H1 (cell line): ENCODE measurements at regions not wholly inside any gene's neighbourhood (a gene's known extent, or its start where the extent isn't known, plus 50 kb on each side); places are given as distances from the start of the nearest gene placed in this dataset.

Experiments used
- BACH1 ChIP-seq: IDR thresholded peaks from 2 replicates; pipeline ENCODE4 v1.6.1; 2012; ENCODE audit warnings: low read length, improper control_type of control experiment
- CEBPB ChIP-seq: IDR thresholded peaks from 2 replicates; pipeline ENCODE4 v1.6.1; 2012; ENCODE audit warnings: low read depth, low read length
- CHD2 ChIP-seq: IDR thresholded peaks from 2 replicates; pipeline ENCODE4 v1.6.1; 2012; ENCODE audit warnings: low read length, improper control_type of control experiment
- EZH2 ChIP-seq: fragments of 200-600 bp; sonication (generic); IDR thresholded peaks from 2 replicates; pipeline ENCODE4 v1.7.1; 2012; ENCODE audit warnings: low read depth, mild to moderate bottlenecking, moderate library complexity, low read length, inconsistent platforms; ENCODE audit not compliant: severe bottlenecking
- MAFK ChIP-seq: IDR thresholded peaks from 2 replicates; pipeline ENCODE4 v1.6.1; 2012; ENCODE audit warnings: low read depth, mild to moderate bottlenecking, improper control_type of control experiment, low read length
- POLR2A ChIP-seq, 2 experiments: IDR thresholded peaks; 1 replicate in 1 of 2; 2 replicates in 1 of 2; pipeline ENCODE4 v1.6.1; 2011; ENCODE audit warnings: low read depth in 2 of 2, low read length in 2 of 2, mild to moderate bottlenecking in 2 of 2; ENCODE audit errors: control extremely low read depth in 1 of 2
- RFX5 ChIP-seq: IDR thresholded peaks from 2 replicates; pipeline ENCODE4 v1.6.1; 2011; ENCODE audit warnings: low read depth, low read length, improper control_type of control experiment, borderline replicate concordance
- TAF7 ChIP-seq: optimal IDR thresholded peaks from 2 replicates; pipeline ENCODE3; 2011; ENCODE audit warnings: low read depth, mild to moderate bottlenecking, inconsistent platforms, low read length, moderate library complexity, borderline replicate concordance
- TEAD4 ChIP-seq: IDR thresholded peaks from 2 replicates; pipeline ENCODE4 v1.6.1; 2012; ENCODE audit warnings: low read depth, low read length, inconsistent platforms, mixed read lengths
- YY1 ChIP-seq: IDR thresholded peaks from 2 replicates; pipeline ENCODE4 v1.6.1; 2011; ENCODE audit warnings: low read depth, mild to moderate bottlenecking, low read length
- TF ChIP-seq, protein P1 (sequence below), 3 experiments: IDR thresholded peaks; 1 replicate in 2 of 3; 2 replicates in 1 of 3; pipeline versions ENCODE4 v1.5.1 to v1.6.1; 2011; ENCODE audit warnings: low read length in 3 of 3, mild to moderate bottlenecking in 3 of 3, inconsistent platforms in 2 of 3, low read depth in 1 of 3, moderate library complexity in 1 of 3; ENCODE audit not compliant: insufficient read depth in 1 of 3; ENCODE audit errors: control extremely low read depth in 1 of 3

DNA sequence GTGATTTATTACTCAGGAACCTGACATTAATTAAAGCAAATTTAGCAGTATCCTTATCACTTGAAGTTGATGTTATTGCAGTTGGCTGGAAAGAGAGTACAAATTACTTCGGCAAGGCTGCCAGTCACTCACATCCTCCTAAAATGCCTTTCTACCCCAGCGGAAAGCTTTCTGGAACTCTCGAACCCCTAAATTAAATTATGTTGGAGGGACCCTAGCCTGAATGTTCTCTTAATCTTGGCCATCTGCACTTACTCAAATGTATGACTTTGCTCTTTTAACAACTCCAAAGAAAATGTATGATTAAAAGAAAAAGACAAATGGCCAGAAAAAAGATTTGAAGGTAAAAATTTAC lies 242.6 kb upstream of the USP25 start:
- TF ChIP-seq POLR2A (IDR thresholded peaks at IDR 0.05; ENCODE audit: control extremely low read depth in 1 of 2, low read depth in 2 of 2, low read length in 2 of 2): no peak
- no peak for TF ChIP-seq TAF7
- TF ChIP-seq YY1: no peak
- no peak for TF ChIP-seq BACH1
- TF ChIP-seq, protein P1, sequence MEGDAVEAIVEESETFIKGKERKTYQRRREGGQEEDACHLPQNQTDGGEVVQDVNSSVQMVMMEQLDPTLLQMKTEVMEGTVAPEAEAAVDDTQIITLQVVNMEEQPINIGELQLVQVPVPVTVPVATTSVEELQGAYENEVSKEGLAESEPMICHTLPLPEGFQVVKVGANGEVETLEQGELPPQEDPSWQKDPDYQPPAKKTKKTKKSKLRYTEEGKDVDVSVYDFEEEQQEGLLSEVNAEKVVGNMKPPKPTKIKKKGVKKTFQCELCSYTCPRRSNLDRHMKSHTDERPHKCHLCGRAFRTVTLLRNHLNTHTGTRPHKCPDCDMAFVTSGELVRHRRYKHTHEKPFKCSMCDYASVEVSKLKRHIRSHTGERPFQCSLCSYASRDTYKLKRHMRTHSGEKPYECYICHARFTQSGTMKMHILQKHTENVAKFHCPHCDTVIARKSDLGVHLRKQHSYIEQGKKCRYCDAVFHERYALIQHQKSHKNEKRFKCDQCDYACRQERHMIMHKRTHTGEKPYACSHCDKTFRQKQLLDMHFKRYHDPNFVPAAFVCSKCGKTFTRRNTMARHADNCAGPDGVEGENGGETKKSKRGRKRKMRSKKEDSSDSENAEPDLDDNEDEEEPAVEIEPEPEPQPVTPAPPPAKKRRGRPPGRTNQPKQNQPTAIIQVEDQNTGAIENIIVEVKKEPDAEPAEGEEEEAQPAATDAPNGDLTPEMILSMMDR (IDR thresholded peaks at IDR 0.05; ENCODE audit: control extremely low read depth in 1 of 3, insufficient read depth in 1 of 3, low read depth in 1 of 3, low read length in 3 of 3): no peak
- no peak for TF ChIP-seq CHD2
- no peak for TF ChIP-seq CEBPB
- TF ChIP-seq TEAD4: no peak
- TF ChIP-seq RFX5: no peak
- TF ChIP-seq MAFK: no peak
- no peak for TF ChIP-seq EZH2
